Kidney (tissue), 13 donors: ENCODE measurements at regions not wholly inside any gene's neighbourhood (a gene's known extent, or its start where the extent isn't known, plus 50 kb on each side); places are given as distances from the start of the nearest gene placed in this dataset.
"Not testable (repeated sequence)": the region's sequence is repeated elsewhere in the genome, so short reads cannot be mapped to it uniquely, and the experiment has no call there.

Source experiments
- DNase-seq, 5 donors: peaks; one replicate each; pipeline ENCODE4 v3.0.0-alpha.2; 2013 to 2020
- FAIRE-seq: peaks from 2 replicates; lab custom pipeline; 2012; peaks lifted over from hg19 to GRCh38; lab: Jason Lieb, UNC
- H3K27ac ChIP-seq, 2 donors: one replicate each; pipeline ENCODE4 v1.7.0; 2013; ENCODE audit warnings: low read depth in 2 of 2, low read length in 2 of 2, inconsistent platforms in 1 of 2
- H3K27me3 ChIP-seq: one replicate; pipeline ENCODE4 v1.7.1; 2013; ENCODE audit warnings: low read length, inconsistent platforms; ENCODE audit not compliant: control insufficient read depth, insufficient read depth
- H3K36me3 ChIP-seq, 3 donors: one replicate each; pipeline versions ENCODE4 v1.7.0 to v1.7.1; 2013; ENCODE audit warnings: low read length in 3 of 3, control low read depth in 1 of 3, inconsistent platforms in 1 of 3; ENCODE audit not compliant: insufficient read depth in 3 of 3, control insufficient read depth in 2 of 3
- H3K4me1 ChIP-seq, 3 donors: one replicate each; pipeline versions ENCODE4 v1.7.0 to v1.7.1; 2013; ENCODE audit warnings: low read length in 3 of 3, inconsistent platforms in 1 of 3, low read depth in 1 of 3; ENCODE audit not compliant: control insufficient read depth in 2 of 3, insufficient read depth in 2 of 3
- H3K4me3 ChIP-seq, 3 donors: one replicate each; pipeline versions ENCODE4 v1.7.0 to v1.8.1; 2013; ENCODE audit warnings: low read length in 3 of 3, control low read depth in 1 of 3, inconsistent platforms in 1 of 3
- H3K9ac ChIP-seq, 3 donors: one replicate each; pipeline versions ENCODE4 v1.7.0 to v1.7.1; 2013; ENCODE audit warnings: low read length in 3 of 3, control low read depth in 1 of 3, inconsistent platforms in 1 of 3
- H3K9me3 ChIP-seq, 3 donors: one replicate each; pipeline versions ENCODE4 v1.7.0 to v1.7.1; 2013; ENCODE audit warnings: low read length in 3 of 3, control low read depth in 1 of 3, inconsistent platforms in 1 of 3; ENCODE audit not compliant: control insufficient read depth in 2 of 3, insufficient read depth in 1 of 3
- intact Hi-C: fragments of 100-400 bp; cut with DNase I; formaldehyde crosslinking; loops from one replicate; pipeline ENCODE4 v1.11.1; 2022
- TF ChIP-seq, protein P1 (sequence below): IDR thresholded peaks from 3 replicates; pipeline ENCODE4 v1.5.1; 2012; ENCODE audit warnings: mild to moderate bottlenecking, moderate library complexity, borderline replicate concordance; ENCODE audit not compliant: insufficient read depth; ENCODE audit errors: extremely low read depth
- donor health status: control.
- donor health status: control.
- donor health status: control.
- donor health status: control.
- donor health status: control.
- donor health status: DM: yes; HTN: yes; CAD: no.
- donor health status: Normal renal cell carcinoma (clear cell type).

- no peaks in the 10 kb centered on the region for H3K4me1 ChIP-seq
- no peaks in the 10 kb centered on the region for H3K9me3 ChIP-seq
- H3K27ac ChIP-seq = no peak overlapping the region
- DNase-seq = no peak
- TF ChIP-seq, protein P1, sequence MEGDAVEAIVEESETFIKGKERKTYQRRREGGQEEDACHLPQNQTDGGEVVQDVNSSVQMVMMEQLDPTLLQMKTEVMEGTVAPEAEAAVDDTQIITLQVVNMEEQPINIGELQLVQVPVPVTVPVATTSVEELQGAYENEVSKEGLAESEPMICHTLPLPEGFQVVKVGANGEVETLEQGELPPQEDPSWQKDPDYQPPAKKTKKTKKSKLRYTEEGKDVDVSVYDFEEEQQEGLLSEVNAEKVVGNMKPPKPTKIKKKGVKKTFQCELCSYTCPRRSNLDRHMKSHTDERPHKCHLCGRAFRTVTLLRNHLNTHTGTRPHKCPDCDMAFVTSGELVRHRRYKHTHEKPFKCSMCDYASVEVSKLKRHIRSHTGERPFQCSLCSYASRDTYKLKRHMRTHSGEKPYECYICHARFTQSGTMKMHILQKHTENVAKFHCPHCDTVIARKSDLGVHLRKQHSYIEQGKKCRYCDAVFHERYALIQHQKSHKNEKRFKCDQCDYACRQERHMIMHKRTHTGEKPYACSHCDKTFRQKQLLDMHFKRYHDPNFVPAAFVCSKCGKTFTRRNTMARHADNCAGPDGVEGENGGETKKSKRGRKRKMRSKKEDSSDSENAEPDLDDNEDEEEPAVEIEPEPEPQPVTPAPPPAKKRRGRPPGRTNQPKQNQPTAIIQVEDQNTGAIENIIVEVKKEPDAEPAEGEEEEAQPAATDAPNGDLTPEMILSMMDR = no peak
- no peak overlapping the region for H3K9ac ChIP-seq
- no peak overlapping the region for H3K4me3 ChIP-seq
- H3K27me3 ChIP-seq = no peaks in the 10 kb centered on the region
- FAIRE-seq = no peak
- H3K36me3 ChIP-seq = no peaks in the 10 kb centered on the region
- intact Hi-C loops = no loop called here
These were observed 326.0 kb downstream of the ACTRT1 start for GRCh38 chrX:127726227-127726626.

DNA sequence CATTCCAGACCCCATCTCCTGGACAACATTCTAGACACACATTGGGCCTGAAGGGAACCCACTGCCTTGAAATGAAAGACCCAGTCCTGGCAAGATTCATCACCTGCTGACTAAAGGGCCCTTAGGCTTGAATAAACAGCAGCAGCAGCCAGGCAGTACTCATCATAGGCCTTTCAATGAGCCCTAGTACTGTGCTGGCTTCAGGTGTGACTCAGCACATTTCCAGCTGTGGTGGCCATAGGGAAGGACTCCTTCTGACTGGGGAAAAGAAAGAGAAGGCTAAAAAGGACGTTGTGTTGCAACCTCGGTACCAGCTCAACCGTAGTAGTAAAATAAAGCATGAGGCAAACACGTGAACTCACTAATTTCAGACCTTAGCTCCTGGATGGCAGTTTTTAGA, 344.0 kb downstream of the ACTRT1 start:
- no peak for FAIRE-seq

GRCh38 chrX:127702527-127702926, 349.7 kb downstream of the ACTRT1 start:
- no peaks in the 10 kb centered on the region for H3K4me1 ChIP-seq
- FAIRE-seq = no peak

More for the DNA sequence above, 344.0 kb downstream of the ACTRT1 start:
- H3K9me3 ChIP-seq = no peaks in the 10 kb centered on the region
- no peaks in the 10 kb centered on the region for H3K27me3 ChIP-seq
- DNase-seq = no peak
- no peak overlapping the region for H3K9ac ChIP-seq
- no peaks in the 10 kb centered on the region for H3K36me3 ChIP-seq
- no peak overlapping the region for H3K27ac ChIP-seq
- intact Hi-C loops = no loop called here
- no peaks in the 10 kb centered on the region for H3K4me1 ChIP-seq
- TF ChIP-seq, protein P1 = no peak
- H3K4me3 ChIP-seq = no peak overlapping the region

DNA sequence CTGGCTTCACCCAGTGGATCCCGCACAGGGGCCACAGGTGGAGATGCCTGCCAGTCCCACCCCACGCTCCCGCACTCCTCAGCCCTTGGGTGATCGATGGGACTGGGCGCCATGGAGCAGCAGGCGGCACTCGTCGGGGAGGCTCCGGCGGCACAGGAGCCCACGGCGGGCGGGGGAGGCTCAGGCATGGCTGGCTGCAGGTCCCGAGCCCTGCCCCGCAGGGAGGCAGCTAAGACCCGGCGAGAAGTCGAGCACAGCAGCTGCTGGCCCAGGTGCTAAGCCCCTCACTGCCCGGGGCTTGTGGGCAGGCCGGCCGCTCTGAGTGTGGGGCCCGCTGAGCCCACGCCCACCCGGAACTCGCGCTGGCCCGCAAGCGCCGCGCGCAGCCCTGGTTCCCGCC, 389.3 kb downstream of the ACTRT1 start:
- H3K27ac ChIP-seq, H3K36me3 ChIP-seq, H3K4me1 ChIP-seq, H3K9ac ChIP-seq, H3K27me3 ChIP-seq, FAIRE-seq, H3K4me3 ChIP-seq, H3K9me3 ChIP-seq, intact Hi-C loops: not testable (repeated sequence)
- DNase-seq = peak in 1 of 5 donors; percentile 63

More at GRCh38 chrX:127702527-127702926, 349.7 kb downstream of the ACTRT1 start:
- no peak overlapping the region for H3K9ac ChIP-seq
- intact Hi-C loops = no loop called here
- DNase-seq = no peak
- H3K27me3 ChIP-seq = no peaks in the 10 kb centered on the region
- TF ChIP-seq, protein P1 = no peak
- H3K27ac ChIP-seq = no peak overlapping the region
- no peaks in the 10 kb centered on the region for H3K9me3 ChIP-seq
- no peaks in the 10 kb centered on the region for H3K36me3 ChIP-seq
- H3K4me3 ChIP-seq = no peak overlapping the region
